Prostate gland (tissue), 2 donors: ENCODE measurements at regions not wholly inside any gene's neighbourhood (a gene's known extent, or its start where the extent isn't known, plus 50 kb on each side); places are given as distances from the start of the nearest gene placed in this dataset.

Experiments used
- DNase-seq: peaks from one replicate; pipeline ENCODE4 v3.0.0-alpha.2; 2019; ENCODE audit warnings: low spot score
- H3K27ac ChIP-seq, 2 donors: fragments of 200-600 bp; sonication (generic); 2 replicates each; pipeline ENCODE4 v1.5.1; 2017 to 2019
- H3K27me3 ChIP-seq: fragments of 200-600 bp; sonication (generic); replicated peaks from 2 replicates; pipeline ENCODE4 v1.5.1; 2019; ENCODE audit not compliant: insufficient read depth
- H3K36me3 ChIP-seq, 2 donors: fragments of 200-600 bp; sonication (generic); 1 replicate in 1 of 2; 2 replicates in 1 of 2; pipeline versions ENCODE4 v1.5.1 to v1.8.1; 2017 to 2019
- H3K4me1 ChIP-seq: fragments of 200-600 bp; sonication (generic); replicated peaks from 2 replicates; pipeline ENCODE4 v1.5.1; 2019
- H3K4me3 ChIP-seq, 2 donors: fragments of 200-600 bp; sonication (generic); 2 replicates each; pipeline ENCODE4 v1.5.1; 2017 to 2019
- H3K9me3 ChIP-seq: fragments of 200-600 bp; sonication (generic); 2 replicates; pipeline ENCODE4 v1.5.1; 2017
- POLR2A ChIP-seq: fragments of 450-650 bp; IDR thresholded peaks from one replicate; pipeline ENCODE4 v1.6.1; 2016; ENCODE audit warnings: antibody characterized with exemption, mild to moderate bottlenecking
- POLR2AphosphoS5 ChIP-seq: sonication (generic); formaldehyde crosslinking; IDR thresholded peaks from one replicate; pipeline ENCODE4 v1.6.1; 2017; ENCODE audit warnings: antibody characterized with exemption
- WGBS: methylation state at CpG from one replicate; pipeline ENCODE4 v1.1.5; 2018; 5-methylcytosine and 5-hydroxymethylcytosine counted together
- intact Hi-C: fragments of 100-400 bp; cut with DNase I; formaldehyde crosslinking; loops from one replicate; pipeline ENCODE4 v1.14.2; 2022
- TF ChIP-seq, protein P1 (sequence below), 4 experiments: fragments of 200-600 bp in 2 of 4; fragments of 450-650 bp in 2 of 4; sonication (generic) in 2 of 4; IDR thresholded peaks; 1 replicate in 3 of 4; 2 replicates in 1 of 4; pipeline ENCODE4 v1.5.1; 2016 to 2019; ENCODE audit warnings: antibody characterized with exemption in 4 of 4, mild to moderate bottlenecking in 2 of 4, moderate library complexity in 2 of 4

DNA sequence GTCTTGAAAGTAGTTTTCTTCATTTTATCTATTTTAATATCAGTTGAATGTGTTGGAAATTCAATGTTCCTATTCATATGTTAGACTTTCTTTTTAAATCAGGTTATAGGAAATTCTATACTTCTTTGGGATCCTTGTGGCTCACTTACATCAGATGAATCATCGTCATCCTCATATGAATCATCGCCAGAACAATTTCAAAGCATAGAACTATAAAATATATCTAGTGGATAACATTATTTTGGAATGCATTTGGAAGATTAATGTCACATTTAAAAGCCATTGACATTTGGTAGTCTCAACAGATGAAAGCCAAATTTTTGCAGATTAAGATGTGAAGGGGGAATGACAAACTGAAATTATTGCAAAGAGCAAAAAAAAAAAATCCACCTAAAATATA lies 94.1 kb downstream of the FAM161A start:
- Histone ChIP-seq H3K36me3 (no peaks in the 10 kb centered on the region), H3K9me3 (no peaks in the 10 kb centered on the region), H3K4me1 (no peaks in the 10 kb centered on the region), H3K4me3 (no peak overlapping the region), H3K27ac (no peak overlapping the region), H3K27me3 (no peaks in the 10 kb centered on the region)
- no peak for TF ChIP-seq POLR2A
- TF ChIP-seq, protein P1, sequence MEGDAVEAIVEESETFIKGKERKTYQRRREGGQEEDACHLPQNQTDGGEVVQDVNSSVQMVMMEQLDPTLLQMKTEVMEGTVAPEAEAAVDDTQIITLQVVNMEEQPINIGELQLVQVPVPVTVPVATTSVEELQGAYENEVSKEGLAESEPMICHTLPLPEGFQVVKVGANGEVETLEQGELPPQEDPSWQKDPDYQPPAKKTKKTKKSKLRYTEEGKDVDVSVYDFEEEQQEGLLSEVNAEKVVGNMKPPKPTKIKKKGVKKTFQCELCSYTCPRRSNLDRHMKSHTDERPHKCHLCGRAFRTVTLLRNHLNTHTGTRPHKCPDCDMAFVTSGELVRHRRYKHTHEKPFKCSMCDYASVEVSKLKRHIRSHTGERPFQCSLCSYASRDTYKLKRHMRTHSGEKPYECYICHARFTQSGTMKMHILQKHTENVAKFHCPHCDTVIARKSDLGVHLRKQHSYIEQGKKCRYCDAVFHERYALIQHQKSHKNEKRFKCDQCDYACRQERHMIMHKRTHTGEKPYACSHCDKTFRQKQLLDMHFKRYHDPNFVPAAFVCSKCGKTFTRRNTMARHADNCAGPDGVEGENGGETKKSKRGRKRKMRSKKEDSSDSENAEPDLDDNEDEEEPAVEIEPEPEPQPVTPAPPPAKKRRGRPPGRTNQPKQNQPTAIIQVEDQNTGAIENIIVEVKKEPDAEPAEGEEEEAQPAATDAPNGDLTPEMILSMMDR (IDR thresholded peaks at IDR 0.05): no peak
- TF ChIP-seq POLR2AphosphoS5: no peak
- no peak for DNase-seq
- intact Hi-C loops: loop anchor here (10.0 kb wide), 1 partner anchor 615 kb away; no protein-coding TSS in a partner anchor
- WGBS: 73% methylated on average over 2 of the region's 2 CpGs

DNA sequence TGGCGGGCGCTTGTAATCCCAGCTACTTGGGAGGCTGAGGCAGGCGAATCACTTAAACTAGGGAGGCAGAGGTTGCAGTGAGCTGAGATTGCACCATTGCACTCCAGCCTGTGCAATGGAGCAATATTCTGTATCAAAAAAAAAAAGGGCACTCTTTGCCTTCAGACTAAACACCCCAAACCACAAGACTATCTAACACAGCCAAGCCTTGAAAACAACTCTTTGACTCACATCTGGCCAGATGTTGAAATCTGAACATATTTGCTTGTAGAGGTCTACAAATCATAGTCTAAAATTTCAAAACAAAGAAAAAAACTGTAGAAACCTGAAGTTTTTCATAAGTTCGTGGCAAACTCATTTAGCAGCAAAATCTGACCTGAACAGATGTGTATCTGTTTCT lies 94.9 kb downstream of the FAM161A start:
- Histone ChIP-seq H3K36me3 (no peaks in the 10 kb centered on the region), H3K27ac (no peak overlapping the region), H3K9me3 (no peaks in the 10 kb centered on the region), H3K4me1 (no peaks in the 10 kb centered on the region), H3K4me3 (no peak overlapping the region), H3K27me3 (no peaks in the 10 kb centered on the region)
- no peak for TF ChIP-seq POLR2A
- TF ChIP-seq, protein P1 (IDR thresholded peaks at IDR 0.05): no peak
- no peak for TF ChIP-seq POLR2AphosphoS5
- intact Hi-C loops: no loop called here
- WGBS: 76% methylated on average over 4 of the region's 4 CpGs
- no peak for DNase-seq

DNA sequence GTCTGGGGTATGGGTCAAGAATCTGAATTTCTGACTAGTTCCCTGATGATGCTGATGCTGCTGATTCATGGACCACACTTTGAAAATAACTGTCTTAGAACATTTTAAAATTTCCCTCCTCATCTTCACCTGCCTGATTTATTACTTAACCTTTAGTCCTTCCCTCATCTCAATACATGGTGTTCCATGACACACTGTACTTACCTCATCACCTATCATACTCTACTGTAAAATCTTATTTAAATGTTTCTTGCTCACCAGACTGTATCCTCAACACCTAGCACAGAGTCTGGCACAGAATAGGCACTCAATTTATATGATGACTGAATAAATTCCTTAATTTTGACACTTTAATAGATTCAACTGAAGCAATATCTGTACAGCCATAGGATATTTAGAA lies 95.7 kb downstream of the FAM161A start:
- Histone ChIP-seq H3K36me3 (no peaks in the 10 kb centered on the region), H3K27ac (no peak overlapping the region), H3K9me3 (no peaks in the 10 kb centered on the region), H3K4me3 (no peak overlapping the region), H3K4me1 (no peaks in the 10 kb centered on the region), H3K27me3 (no peaks in the 10 kb centered on the region)
- intact Hi-C loops: no loop called here
- TF ChIP-seq POLR2A: no peak
- TF ChIP-seq, protein P1 (IDR thresholded peaks at IDR 0.05): no peak
- no peak for TF ChIP-seq POLR2AphosphoS5
- no peak for DNase-seq

DNA sequence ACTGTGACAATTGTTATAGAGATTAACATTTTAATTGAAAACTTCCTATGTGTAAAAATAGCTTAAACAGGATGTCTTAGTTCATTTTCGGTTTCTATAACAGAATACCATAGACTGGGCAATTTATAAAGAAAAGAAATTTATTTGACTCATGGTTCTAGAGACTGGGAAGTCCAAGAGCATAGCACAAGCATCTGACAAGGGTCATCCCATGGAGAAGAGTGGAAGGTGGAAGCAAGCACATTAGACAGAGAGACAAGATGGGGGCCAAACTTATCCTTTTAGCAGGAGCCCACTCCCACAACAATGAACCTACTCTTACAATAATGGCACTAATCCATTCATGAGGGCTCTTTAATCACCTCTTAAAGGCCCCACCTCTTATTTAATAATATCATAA lies 100.3 kb downstream of the FAM161A start:
- DNase-seq: no peak
- no peaks in the 10 kb centered on the region for H3K4me1 ChIP-seq
- no peaks in the 10 kb centered on the region for H3K36me3 ChIP-seq
- 91% methylated on average over 1 of the region's 1 CpG for WGBS
- H3K4me3 ChIP-seq: no peak overlapping the region
- H3K27ac ChIP-seq: no peak overlapping the region
- TF ChIP-seq POLR2AphosphoS5 (no peak), POLR2A (no peak)
- TF ChIP-seq, protein P1 (IDR thresholded peaks at IDR 0.05): no peak
- intact Hi-C loops: loop anchor here (5.0 kb wide), 1 partner anchor 46 kb away; no protein-coding TSS in a partner anchor
- no peaks in the 10 kb centered on the region for H3K9me3 ChIP-seq
- H3K27me3 ChIP-seq: no peaks in the 10 kb centered on the region

DNA sequence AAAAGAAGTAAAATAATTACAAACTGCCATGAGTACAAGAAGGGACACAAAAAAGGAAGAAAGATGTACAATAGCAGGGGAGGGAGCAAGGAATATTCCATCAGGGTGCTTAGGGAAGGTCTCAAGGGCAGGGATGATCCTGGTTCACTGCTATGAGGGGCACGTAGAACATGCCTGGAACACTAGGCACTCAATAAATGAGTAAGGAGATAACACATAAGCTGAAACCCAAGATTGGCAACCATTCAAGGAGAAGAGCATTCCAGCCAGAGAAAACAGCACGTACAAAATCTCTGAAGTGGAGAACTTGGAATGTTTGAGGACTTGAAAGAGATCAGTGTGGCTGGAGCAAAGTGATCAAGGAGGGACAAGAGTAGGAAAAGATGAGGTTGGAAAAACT lies 103.2 kb downstream of the FAM161A start:
- Histone ChIP-seq H3K27ac (no peak overlapping the region), H3K4me3 (no peak overlapping the region), H3K27me3 (no peaks in the 10 kb centered on the region), H3K36me3 (no peaks in the 10 kb centered on the region), H3K9me3 (no peaks in the 10 kb centered on the region), H3K4me1 (no peaks in the 10 kb centered on the region)
- WGBS: 23% methylated on average over 2 of the region's 2 CpGs
- DNase-seq: no peak
- intact Hi-C loops: loop anchor here (5.0 kb wide), 1 partner anchor 43 kb away; no protein-coding TSS in a partner anchor
- no peak for TF ChIP-seq POLR2A
- TF ChIP-seq POLR2AphosphoS5: no peak
- TF ChIP-seq, protein P1 (IDR thresholded peaks at IDR 0.05): no peak
